Fibroblast of peridontal ligament (primary cell): ENCODE measurements at regions not wholly inside any gene's neighbourhood (a gene's known extent, or its start where the extent isn't known, plus 50 kb on each side); places are given as distances from the start of the nearest gene placed in this dataset.
"Not testable (repeated sequence)": the region's sequence is repeated elsewhere in the genome, so short reads cannot be mapped to it uniquely, and the experiment has no call there.

ENCODE experiments used
- DNase-seq: peaks from one replicate; pipeline ENCODE4 v3.0.0-alpha.2; 2010; ENCODE audit errors: extremely low read depth

DNA sequence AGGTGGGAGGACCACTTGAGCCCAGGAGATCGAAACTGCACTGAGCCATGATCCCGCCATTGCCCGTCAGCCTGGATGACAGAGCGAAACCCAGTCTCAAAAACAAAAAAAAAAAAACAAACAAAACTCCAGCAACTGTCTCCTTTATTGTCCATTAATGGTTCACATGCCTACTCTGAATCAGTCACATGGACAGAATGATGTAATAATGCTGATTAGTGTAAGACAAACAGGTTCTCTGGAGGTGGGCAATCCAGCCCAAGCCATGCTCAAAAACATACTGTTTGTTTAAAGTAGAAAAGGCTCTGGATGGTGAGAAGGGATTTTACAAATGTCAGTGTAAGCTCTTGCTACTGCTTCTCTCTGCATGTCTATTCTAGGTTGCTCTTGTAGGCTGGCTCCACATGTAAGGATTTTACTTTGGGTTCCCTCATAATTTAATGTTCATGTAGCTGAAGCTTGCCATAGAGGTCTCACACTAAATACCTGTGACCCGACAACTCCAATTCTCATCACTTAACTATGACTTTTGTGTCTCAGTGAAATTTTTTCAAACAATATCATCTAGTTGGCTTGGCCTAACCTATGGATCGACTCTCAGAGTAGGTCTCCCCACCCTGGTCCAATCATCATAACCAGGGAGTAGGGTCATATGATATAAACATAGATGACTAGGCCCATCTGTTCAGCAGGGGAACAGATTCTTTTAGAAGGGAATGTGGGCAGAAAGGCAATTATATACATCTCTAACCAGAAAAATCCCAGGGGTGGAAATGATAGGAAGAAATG is 83.9 kb upstream of the SLC39A10 start:
- peak; percentile 41 for DNase-seq

DNA sequence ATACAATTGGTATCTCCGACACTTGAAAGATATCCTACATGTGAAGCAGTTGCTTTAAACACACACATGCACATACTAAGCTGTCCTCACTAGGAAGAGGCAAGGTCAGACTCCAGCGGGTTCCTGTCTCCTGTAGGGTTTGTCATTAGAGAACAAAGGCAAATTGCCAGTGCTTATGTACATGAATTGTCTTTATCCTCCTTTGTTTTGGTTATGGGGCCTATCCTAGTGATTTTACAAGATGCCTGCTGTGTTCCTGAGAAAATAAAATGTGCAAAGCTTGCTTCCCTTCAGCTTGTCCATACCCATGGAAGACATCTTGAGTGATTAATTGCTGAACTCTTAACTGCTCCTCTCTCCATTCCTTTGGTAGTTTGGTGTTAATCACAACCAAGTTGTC is 86.7 kb upstream of the SLC39A10 start:
- no peak for DNase-seq

GRCh38 chr2:195569255-195569654 is 87.8 kb upstream of the SLC39A10 start:
- no peak for DNase-seq

GRCh38 chr2:195564625-195565135 is 92.3 kb upstream of the SLC39A10 start:
- not testable (repeated sequence) for DNase-seq

DNA sequence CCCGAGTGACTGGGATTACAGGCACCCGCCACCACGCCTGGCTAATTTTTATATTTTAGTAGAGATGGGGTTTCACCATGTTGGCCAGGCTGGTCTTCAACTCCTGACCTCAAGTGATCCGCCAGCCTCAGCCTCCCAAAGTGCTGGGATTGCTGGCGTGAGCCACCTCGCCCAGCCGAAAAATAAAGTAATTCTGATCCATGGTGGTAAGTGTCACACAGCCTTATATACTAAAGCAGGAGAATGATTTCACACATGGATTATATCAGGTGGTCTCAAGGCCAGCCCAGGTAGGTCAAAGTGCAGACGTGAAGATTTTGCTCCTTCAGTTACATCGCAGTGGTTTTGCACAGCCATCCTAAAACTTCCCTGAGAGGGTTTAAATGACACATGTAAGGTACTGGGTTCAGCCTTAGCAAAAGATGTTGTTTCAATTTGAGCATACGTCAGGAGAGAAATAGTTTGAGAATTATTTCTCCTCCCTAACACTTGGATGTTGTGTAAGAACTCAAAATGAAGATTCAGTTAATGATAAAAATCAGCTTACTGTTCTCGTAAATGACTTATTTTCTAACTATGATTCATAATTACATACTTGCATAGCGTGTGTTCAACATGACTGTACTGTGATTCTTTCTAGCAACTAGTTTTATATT is 93.0 kb upstream of the SLC39A10 start:
- DNase-seq: peak; percentile 76

- DNase-seq: peak; percentile 13
These were observed 94.2 kb upstream of the SLC39A10 start for GRCh38 chr2:195562570-195563566.

DNA sequence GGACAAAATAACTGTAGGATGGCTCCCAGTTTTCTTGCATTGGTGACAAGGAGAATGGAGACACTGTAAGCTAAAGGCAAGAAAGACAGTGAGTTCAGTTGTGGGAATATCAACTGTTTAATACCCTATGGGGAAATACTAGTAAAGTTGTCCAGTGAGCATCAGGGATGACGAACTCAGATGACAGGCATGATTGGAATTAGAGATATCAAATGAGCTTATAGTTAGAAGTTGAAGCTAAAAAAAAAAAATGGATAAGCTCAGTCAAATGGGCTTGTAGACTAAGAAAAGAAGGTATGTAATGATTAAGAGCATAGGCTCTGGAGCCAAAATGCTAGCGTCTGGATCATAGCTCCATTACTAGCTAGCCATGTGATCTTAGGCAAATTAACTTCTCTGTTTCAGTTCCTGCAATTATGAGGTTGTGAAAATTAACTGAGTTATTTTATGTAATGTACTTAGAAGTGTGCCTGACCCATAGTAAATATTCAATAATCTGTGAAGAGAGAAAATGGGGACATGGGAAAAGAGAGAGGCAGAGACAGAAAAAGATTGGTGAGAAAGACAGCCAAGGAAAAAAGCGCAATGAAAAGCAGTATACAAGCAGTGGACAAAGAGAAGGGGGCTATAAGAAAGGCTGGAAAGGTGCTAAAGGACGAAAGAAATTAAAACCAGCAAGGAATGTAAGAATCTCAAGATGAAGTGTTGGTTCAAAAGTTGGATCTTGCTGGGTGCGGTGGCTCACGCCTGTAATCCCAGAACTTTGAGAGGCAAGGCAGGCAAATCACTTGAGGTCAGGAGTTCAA is 95.7 kb upstream of the SLC39A10 start:
- DNase-seq: peak; percentile 89

- DNase-seq: no peak
These were observed 96.7 kb upstream of the SLC39A10 start for GRCh38 chr2:195560209-195560895.

- peak; percentile 75 for DNase-seq
These were observed 97.6 kb upstream of the SLC39A10 start for GRCh38 chr2:195559431-195559914.

GRCh38 chr2:195555971-195556370 is 101.1 kb upstream of the SLC39A10 start:
- no peak for DNase-seq

DNA sequence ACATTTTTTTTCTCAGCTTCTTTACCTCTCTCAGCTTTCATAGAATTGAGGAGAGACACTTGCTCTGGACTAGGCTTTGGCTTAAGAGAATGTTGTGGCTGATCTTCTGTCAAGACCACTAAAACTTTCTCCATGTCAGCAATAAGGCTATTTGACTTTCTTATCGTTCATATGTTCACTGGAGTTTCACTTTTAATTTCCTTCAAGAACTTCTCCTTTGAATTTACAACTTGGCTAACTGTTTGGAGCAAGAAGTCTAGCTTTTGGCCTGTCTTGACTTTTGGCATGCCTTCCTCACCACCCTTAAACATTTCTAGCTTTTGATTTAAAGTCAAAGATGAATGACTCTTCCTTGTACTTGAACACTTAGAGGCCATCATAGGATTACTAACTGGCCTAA is 104.4 kb upstream of the SLC39A10 start:
- DNase-seq: no peak

- DNase-seq: no peak
These were observed 108.7 kb upstream of the SLC39A10 start for GRCh38 chr2:195548198-195548940.

DNA sequence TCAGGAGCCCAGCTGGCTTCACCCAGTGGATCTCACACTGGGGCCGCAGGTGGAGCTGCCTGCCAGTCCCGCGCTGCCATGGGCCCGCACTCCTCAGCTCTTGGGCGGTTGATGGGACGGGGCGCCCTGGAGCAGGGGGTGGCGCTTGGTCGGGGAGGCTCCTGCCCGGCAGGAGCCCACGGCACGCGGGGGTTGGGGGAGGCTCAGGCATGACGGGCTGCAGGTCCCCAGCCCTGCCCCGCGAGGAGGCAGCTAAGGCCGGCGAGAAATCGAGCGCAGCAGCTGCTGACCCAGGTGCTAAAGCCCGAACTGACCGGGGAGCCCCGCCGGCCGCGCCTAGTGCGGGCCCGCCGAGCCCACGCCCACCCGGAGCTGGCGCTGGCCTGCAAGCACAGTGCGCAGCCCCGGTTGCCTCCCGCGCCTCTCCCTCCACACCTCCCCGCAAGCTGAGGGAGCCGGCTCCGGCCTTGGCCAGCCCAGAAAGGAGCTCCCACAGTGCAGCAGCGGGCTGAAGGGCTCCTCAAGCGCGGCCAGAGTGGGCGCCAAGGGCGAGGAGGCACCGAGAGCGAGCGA is 109.7 kb upstream of the SLC39A10 start:
- not testable (repeated sequence) for DNase-seq

DNA sequence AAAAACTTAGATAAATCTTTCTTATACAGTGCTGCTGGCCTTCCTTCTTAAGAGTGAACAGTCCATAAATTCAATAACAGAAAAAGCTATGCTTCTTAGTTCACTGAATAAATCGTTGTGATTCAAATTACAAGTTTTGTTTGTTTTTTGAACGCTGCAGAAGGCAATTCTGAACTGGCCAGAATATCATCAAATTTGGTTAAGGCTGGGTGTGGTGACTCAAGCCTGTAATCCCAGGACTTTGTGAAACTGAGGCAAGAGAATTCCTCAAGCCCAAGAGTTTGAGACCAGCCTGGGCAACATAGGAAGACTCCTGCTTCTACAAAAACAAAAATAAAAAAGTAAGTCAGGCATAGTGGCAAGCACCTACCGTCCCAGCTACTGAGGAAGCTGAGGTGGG is 111.2 kb upstream of the SLC39A10 start:
- peak; percentile 56 for DNase-seq

GRCh38 chr2:195543902-195544894 is 112.8 kb upstream of the SLC39A10 start:
- peak; percentile 38 for DNase-seq

GRCh38 chr2:195543063-195543462 is 114.0 kb upstream of the SLC39A10 start:
- DNase-seq: no peak

DNA sequence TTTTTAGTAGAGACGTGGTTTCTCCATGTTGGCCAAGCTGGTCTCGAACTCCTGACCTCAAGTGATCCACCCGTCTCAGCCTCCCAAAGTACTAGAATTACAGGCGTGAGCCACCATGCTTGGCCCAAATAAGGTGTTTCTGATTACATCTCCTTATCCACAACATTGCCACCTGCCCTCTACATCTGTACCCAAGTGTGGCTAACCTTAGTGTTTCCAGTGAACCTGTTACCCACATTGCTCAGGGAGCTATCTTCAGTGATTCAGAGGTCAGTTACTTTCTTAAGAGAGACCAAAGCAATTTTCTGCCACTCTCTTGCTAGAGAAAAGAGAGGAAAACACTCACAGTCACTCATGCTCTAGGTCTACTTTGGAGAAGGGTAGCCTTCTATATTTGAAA is 115.0 kb upstream of the SLC39A10 start:
- no peak for DNase-seq

GRCh38 chr2:195538937-195539336 is 118.1 kb upstream of the SLC39A10 start:
- DNase-seq: no peak
